ENCODE measurements at regions not wholly inside any gene's neighbourhood (a gene's known extent, or its start where the extent isn't known, plus 50 kb on each side); places are given as distances from the start of the nearest gene placed in this dataset.

GRCh38 chr17:70286391-70286790, 117.1 kb downstream of the KCNJ2 start:
- Histone ChIP-seq H3K9me3 (ENCODE audit: control insufficient read depth in 4 of 4, low read length in 3 of 4) (no peaks in the 10 kb centered on the region), H3K4me3 (ENCODE audit: low read depth in 1 of 3, low read length in 3 of 3) (no peak overlapping the region), H3K27ac (ENCODE audit: low read depth in 1 of 2, low read length in 2 of 2) (no peak overlapping the region), H3K36me3 (ENCODE audit: control insufficient read depth in 4 of 4, insufficient read depth in 3 of 4, low read depth in 1 of 4, low read length in 3 of 4) (no peaks in the 10 kb centered on the region), H3K4me1 (ENCODE audit: control insufficient read depth in 4 of 4, insufficient read depth in 4 of 4, low read length in 3 of 4) (no peaks in the 10 kb centered on the region), H3K9ac (ENCODE audit: low read depth in 1 of 2, low read length in 2 of 2) (no peak overlapping the region), H3K27me3 (ENCODE audit: control insufficient read depth in 4 of 4, insufficient read depth in 4 of 4, low read length in 3 of 4) (peaks cover 0 to 3% (median 0%) of the 10 kb centered on the region in 4 donors)
- 66% methylated on average over 3 of the region's 3 CpGs for WGBS
- TF ChIP-seq EGR1 (IDR thresholded peaks at IDR 0.05; ENCODE audit: low read depth in 2 of 2) (no peak), NR2F2 (IDR thresholded peaks at IDR 0.05) (no peak), YY1 (IDR thresholded peaks at IDR 0.05) (no peak), HNF4A (conservative IDR thresholded peaks at IDR 0.05) (no peak), CTCF (IDR thresholded peaks at IDR 0.05; ENCODE audit: low read depth, low read length, missing input control) (no peak), GABPA (IDR thresholded peaks at IDR 0.05 in 1 of 2, conservative IDR thresholded peaks at IDR 0.05 in 1 of 2) (no peak), SP1 (IDR thresholded peaks at IDR 0.05) (no peak), TAF1 (conservative IDR thresholded peaks at IDR 0.05) (no peak), RAD21 (IDR thresholded peaks at IDR 0.05) (no peak), RXRA (IDR thresholded peaks at IDR 0.05) (no peak), FOXA2 (IDR thresholded peaks at IDR 0.05) (no peak), JUND (IDR thresholded peaks at IDR 0.05) (no peak), FOXA1 (IDR thresholded peaks at IDR 0.05) (no peak), ATF3 (IDR thresholded peaks at IDR 0.05) (no peak)
- DNase-seq (ENCODE audit: low spot score): no peak

- no peaks in the 10 kb centered on the region for H3K9me3 ChIP-seq (ENCODE audit: control insufficient read depth in 4 of 4, low read length in 3 of 4)
- H3K36me3 ChIP-seq (ENCODE audit: control insufficient read depth in 4 of 4, insufficient read depth in 3 of 4, low read depth in 1 of 4, low read length in 3 of 4): no peaks in the 10 kb centered on the region
- H3K9ac ChIP-seq (ENCODE audit: low read depth in 1 of 2, low read length in 2 of 2): no peak overlapping the region
- no peak for DNase-seq (ENCODE audit: low spot score)
- H3K4me3 ChIP-seq (ENCODE audit: low read depth in 1 of 3, low read length in 3 of 3): no peak overlapping the region
- H3K27ac ChIP-seq (ENCODE audit: low read depth in 1 of 2, low read length in 2 of 2): no peak overlapping the region
- 75% methylated on average over 3 of the region's 3 CpGs for WGBS
- no peaks in the 10 kb centered on the region for H3K4me1 ChIP-seq (ENCODE audit: control insufficient read depth in 4 of 4, insufficient read depth in 4 of 4, low read length in 3 of 4)
- TF ChIP-seq ZBTB33 (IDR thresholded peaks at IDR 0.05): no peak
- TF ChIP-seq NR2F2 (IDR thresholded peaks at IDR 0.05): no peak
- no peak for TF ChIP-seq HNF4A (conservative IDR thresholded peaks at IDR 0.05)
- TF ChIP-seq TAF1 (conservative IDR thresholded peaks at IDR 0.05): no peak
- no peak for TF ChIP-seq JUND (IDR thresholded peaks at IDR 0.05)
- no peak for TF ChIP-seq EGR1 (IDR thresholded peaks at IDR 0.05; ENCODE audit: low read depth in 2 of 2)
- no peak for TF ChIP-seq HNF4G (IDR thresholded peaks at IDR 0.05)
- TF ChIP-seq CTCF (IDR thresholded peaks at IDR 0.05; ENCODE audit: low read depth, low read length, missing input control): no peak
- no peak for TF ChIP-seq FOXA1 (IDR thresholded peaks at IDR 0.05)
- TF ChIP-seq SP1 (IDR thresholded peaks at IDR 0.05): no peak
- no peak for TF ChIP-seq ATF3 (IDR thresholded peaks at IDR 0.05)
- TF ChIP-seq REST (IDR thresholded peaks at IDR 0.05): no peak
- peaks cover 0 to 3% (median 0%) of the 10 kb centered on the region in 4 donors for H3K27me3 ChIP-seq (ENCODE audit: control insufficient read depth in 4 of 4, insufficient read depth in 4 of 4, low read length in 3 of 4)
These were observed 119.4 kb downstream of the KCNJ2 start for GRCh38 chr17:70288540-70289290.

Measured in liver (tissue), 8 donors.